GM12864 (cell line): ENCODE measurements at regions not wholly inside any gene's neighbourhood (a gene's known extent, or its start where the extent isn't known, plus 50 kb on each side); places are given as distances from the start of the nearest gene placed in this dataset.
"Not testable (repeated sequence)": the region's sequence is repeated elsewhere in the genome, so short reads cannot be mapped to it uniquely, and the experiment has no call there.

Experiments used
- DNase-seq: peaks from one replicate; pipeline ENCODE4 v3.0.0-alpha.2; 2011; ENCODE audit warnings: low read depth
- H3K4me3 ChIP-seq: 2 replicates; pipeline ENCODE4 v1.5.1; 2011; ENCODE audit warnings: mild to moderate bottlenecking, low read depth, low read length, control low read depth
- TF ChIP-seq, protein P1 (sequence below): IDR thresholded peaks from 2 replicates; pipeline ENCODE4 v1.5.1; 2011; ENCODE audit warnings: low read depth, mild to moderate bottlenecking, moderate library complexity, low read length, control low read depth, inconsistent platforms; ENCODE audit errors: missing control alignments

DNA sequence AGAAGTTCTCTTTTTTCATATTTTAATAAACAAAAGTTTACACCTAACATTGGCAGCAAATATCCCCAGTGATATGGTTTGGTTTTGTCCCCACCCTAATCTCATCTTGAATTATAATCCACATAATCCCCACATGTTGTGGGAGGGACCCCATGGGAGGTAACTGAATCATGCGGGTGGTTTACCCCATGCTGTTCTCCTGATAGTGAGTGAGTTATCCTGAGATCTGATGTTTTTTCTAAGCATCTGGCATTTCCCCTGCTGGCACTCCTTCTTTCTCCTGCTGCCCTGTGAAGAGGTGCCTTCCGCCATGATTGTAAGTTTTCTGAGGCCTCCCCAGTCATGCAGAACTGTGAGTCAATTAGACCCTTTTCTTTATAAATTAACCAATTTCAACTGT, 214.7 kb downstream of the SLITRK1 start:
- no peak for DNase-seq
- TF ChIP-seq, protein P1, sequence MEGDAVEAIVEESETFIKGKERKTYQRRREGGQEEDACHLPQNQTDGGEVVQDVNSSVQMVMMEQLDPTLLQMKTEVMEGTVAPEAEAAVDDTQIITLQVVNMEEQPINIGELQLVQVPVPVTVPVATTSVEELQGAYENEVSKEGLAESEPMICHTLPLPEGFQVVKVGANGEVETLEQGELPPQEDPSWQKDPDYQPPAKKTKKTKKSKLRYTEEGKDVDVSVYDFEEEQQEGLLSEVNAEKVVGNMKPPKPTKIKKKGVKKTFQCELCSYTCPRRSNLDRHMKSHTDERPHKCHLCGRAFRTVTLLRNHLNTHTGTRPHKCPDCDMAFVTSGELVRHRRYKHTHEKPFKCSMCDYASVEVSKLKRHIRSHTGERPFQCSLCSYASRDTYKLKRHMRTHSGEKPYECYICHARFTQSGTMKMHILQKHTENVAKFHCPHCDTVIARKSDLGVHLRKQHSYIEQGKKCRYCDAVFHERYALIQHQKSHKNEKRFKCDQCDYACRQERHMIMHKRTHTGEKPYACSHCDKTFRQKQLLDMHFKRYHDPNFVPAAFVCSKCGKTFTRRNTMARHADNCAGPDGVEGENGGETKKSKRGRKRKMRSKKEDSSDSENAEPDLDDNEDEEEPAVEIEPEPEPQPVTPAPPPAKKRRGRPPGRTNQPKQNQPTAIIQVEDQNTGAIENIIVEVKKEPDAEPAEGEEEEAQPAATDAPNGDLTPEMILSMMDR: no peak
- H3K4me3 ChIP-seq: no peak overlapping the region

DNA sequence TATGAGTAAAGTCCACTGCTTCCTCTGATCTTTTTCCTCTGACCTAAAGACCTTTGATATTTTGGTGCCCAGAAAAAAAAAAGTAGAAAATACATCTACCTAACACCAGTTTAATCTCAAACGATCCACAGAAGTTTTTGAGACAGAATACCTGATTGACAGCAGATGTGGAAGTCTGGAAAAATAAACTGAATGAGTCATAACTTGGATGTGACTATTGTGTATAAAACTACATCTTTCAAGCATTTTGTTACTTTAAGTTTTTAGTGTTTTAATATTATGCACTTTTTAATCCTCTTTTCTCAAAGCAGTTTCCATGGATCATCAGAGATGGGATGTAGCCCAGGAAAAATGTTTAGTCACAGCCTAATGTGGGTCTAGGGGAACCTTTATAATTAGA, 216.1 kb downstream of the SLITRK1 start:
- H3K4me3 ChIP-seq: no peak overlapping the region
- TF ChIP-seq, protein P1: no peak
- no peak for DNase-seq

DNA sequence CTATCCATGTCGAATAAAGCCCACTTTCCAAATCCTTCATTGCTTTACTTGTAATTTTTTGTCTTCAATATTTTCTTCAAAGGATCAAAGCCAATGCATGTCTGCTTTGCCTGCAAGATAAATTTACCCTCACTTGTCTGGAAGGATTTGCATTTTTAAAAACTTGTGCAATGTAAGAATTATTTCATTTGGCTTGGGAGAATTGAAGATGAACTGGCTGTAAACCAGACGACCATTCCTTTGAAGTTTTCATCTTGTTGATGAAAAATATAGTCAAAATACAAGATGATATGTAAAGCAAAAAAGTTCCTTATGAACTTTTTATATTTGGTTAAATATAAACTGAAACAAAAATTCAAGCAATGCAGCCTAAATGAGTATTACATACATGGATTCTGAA, 225.0 kb downstream of the SLITRK1 start:
- TF ChIP-seq, protein P1: no peak
- no peak overlapping the region for H3K4me3 ChIP-seq
- DNase-seq: no peak

DNA sequence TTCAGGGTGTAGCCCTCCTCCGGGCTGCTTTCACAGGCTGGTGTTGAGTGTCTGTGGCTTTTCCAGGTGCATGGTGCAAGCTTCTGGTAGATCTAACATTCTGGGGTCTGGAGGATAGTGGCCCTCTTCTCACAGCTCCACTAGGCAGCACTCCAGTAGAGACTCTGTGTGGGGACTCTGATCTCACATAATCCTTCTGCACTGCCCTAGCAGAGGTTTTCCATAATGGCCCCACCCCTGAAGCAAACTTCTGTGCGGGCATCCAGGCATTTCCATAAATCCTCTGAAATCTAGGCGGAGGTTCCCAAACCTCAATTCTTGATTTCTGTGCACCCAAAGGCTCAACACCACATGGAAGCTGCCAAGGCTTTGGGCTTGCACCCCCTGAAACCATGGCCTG, 239.7 kb downstream of the SLITRK1 start:
- H3K4me3 ChIP-seq, DNase-seq: not testable (repeated sequence)

DNA sequence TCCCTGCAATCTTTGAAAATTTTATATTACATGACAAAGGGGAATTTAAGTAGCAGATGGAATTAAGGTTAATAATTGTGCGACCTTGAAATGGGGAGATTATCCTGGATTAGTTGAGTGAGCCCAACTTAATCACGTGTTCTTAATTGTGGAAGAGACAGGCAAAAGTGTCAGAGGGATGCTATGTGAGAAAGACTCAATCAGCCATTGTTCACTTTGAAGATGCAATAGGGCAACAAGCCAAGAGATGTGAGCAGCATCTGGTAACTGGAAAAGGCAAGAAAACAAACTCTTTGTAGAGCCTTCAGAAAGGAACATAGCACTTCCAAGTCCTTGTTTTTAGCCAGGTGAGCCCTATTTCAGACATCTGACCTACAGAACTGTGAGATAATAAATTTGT, 247.7 kb downstream of the SLITRK1 start:
- TF ChIP-seq, protein P1: no peak
- no peak for DNase-seq
- no peak overlapping the region for H3K4me3 ChIP-seq

DNA sequence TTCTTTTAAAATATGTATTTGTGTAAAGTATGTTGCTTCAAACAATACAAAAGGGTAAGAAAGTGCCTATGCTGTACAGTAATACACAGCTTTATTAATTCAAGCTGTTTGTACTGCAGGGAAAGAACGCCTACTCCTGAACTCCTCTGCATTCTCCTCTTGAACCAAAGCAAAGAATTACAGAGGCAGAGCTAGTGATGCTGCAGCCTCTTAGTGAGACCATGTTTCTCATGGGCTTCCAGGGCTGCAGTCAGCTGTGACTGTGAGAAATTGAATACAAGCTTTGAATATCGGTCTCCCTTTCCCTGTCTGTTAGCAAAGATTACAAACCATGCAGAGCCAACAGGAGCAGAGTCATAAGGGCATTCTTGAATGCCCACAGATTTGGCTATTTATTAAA, 248.5 kb downstream of the SLITRK1 start:
- no peak overlapping the region for H3K4me3 ChIP-seq
- no peak for DNase-seq
- TF ChIP-seq, protein P1: no peak

DNA sequence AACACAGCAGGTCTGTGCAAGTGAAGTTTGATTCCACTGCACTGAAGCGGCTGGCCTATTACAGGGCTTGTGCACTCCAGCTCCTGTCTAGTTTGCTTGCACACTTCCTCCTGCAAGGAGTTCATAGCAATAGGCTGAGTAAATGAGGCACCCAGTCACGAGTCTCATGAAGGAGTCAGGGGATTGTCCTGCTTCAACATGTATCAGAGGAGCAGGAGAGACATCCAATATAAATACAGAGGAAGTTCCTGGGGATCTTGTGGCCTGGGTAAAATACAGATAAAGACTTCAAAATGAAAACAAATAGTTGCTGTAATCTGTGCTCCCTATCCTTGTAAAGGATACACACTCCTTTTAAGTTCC, 259.9 kb downstream of the SLITRK1 start:
- H3K4me3 ChIP-seq: no peak overlapping the region
- no peak for DNase-seq
- TF ChIP-seq, protein P1: no peak

DNA sequence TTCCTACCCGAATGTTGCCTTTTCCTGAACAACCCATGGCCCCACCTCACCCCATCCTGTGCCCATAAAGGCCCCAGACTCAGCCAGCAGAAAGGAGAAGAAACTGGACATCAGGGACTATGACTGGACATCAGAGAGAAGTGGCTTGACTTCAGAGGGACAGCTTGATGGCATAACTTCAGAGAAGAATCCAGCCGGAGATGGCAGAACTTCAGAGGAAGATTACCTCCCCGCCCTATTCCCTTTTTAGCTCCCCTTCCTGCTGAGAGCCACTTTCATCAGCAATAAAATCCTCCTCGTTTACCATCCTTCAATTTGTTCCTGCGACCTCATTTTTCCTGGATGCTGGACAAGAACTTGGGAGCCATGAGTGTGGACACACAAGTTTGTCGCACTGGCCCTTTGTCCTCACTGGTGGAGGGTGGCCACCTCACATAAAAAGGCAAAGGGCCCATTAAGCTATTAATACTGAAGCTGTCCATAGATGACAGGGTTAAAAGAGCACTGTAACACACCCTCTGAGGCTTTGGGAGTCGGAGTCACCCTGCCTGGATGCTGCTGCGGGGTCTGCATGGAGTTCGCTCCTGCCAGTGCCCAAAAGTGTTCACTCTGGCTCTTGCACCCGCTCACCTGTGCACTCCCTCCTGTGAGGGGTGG, 260.4 kb downstream of the SLITRK1 start:
- TF ChIP-seq, protein P1: no peak
- DNase-seq: no peak
- H3K4me3 ChIP-seq: no peak overlapping the region
